Liver (tissue), 8 donors: ENCODE measurements at regions not wholly inside any gene's neighbourhood (a gene's known extent, or its start where the extent isn't known, plus 50 kb on each side); places are given as distances from the start of the nearest gene placed in this dataset.
A peak's percentile ranks its signal among the peaks of the same experiment; 100 is the strongest.
"Not testable (repeated sequence)": the region's sequence is repeated elsewhere in the genome, so short reads cannot be mapped to it uniquely, and the experiment has no call there.

Experiments used
- DNase-seq: peaks from one replicate; pipeline ENCODE4 v3.0.0-alpha.2; 2017; ENCODE audit warnings: low spot score
- H3K27ac ChIP-seq, 2 donors: one replicate each; pipeline ENCODE4 v1.7.0; 2013; ENCODE audit warnings: inconsistent platforms in 2 of 2, low read length in 2 of 2, control low read depth in 1 of 2, low read depth in 1 of 2, mild to moderate bottlenecking in 1 of 2
- H3K27me3 ChIP-seq, 4 donors: one replicate each; pipeline versions ENCODE4 v1.6.1 to v1.7.0; 2013; ENCODE audit warnings: low read length in 3 of 4, inconsistent platforms in 1 of 4, mild to moderate bottlenecking in 1 of 4, moderate library complexity in 1 of 4; ENCODE audit not compliant: control insufficient read depth in 4 of 4, insufficient read depth in 4 of 4
- H3K36me3 ChIP-seq, 4 donors: one replicate each; pipeline versions ENCODE4 v1.6.1 to v1.7.0; 2013; ENCODE audit warnings: low read length in 3 of 4, mild to moderate bottlenecking in 3 of 4, low read depth in 1 of 4, moderate library complexity in 1 of 4; ENCODE audit not compliant: control insufficient read depth in 4 of 4, insufficient read depth in 3 of 4
- H3K4me1 ChIP-seq, 4 donors: one replicate each; pipeline versions ENCODE4 v1.6.1 to v1.7.0; 2013; ENCODE audit warnings: low read length in 3 of 4, mild to moderate bottlenecking in 3 of 4, moderate library complexity in 1 of 4; ENCODE audit not compliant: control insufficient read depth in 4 of 4, insufficient read depth in 4 of 4
- H3K4me3 ChIP-seq, 3 donors: one replicate each; pipeline versions ENCODE4 v1.6.1 to v1.7.0; 2013; ENCODE audit warnings: low read length in 3 of 3, control low read depth in 1 of 3, low read depth in 1 of 3, mild to moderate bottlenecking in 1 of 3
- H3K9ac ChIP-seq, 2 donors: one replicate each; pipeline ENCODE4 v1.7.0; 2013; ENCODE audit warnings: low read length in 2 of 2, mild to moderate bottlenecking in 2 of 2, moderate library complexity in 2 of 2, control low read depth in 1 of 2, low read depth in 1 of 2
- H3K9me3 ChIP-seq, 4 donors: one replicate each; pipeline versions ENCODE4 v1.6.1 to v1.7.0; 2013; ENCODE audit warnings: low read length in 3 of 4; ENCODE audit not compliant: control insufficient read depth in 4 of 4
- ATF3 ChIP-seq: IDR thresholded peaks from 2 replicates; pipeline ENCODE4 v1.6.1; 2016; ENCODE audit warnings: antibody characterized with exemption
- CTCF ChIP-seq: fragments of 150-350 bp; IDR thresholded peaks from 2 replicates; pipeline ENCODE4 v1.5.1; 2017; ENCODE audit warnings: improper control_type of control experiment, low read depth, low read length; ENCODE audit not compliant: missing input control
- FOXA1 ChIP-seq: IDR thresholded peaks from 2 replicates; pipeline ENCODE4 v1.6.1; 2016; ENCODE audit warnings: antibody characterized with exemption
- FOXA2 ChIP-seq: IDR thresholded peaks from 2 replicates; pipeline ENCODE4 v1.6.1; 2016; ENCODE audit warnings: antibody characterized with exemption
- GABPA ChIP-seq, 2 donors: IDR thresholded peaks in 1 of 2; conservative IDR thresholded peaks in 1 of 2; 2 replicates each; pipeline ENCODE4 v1.6.1; 2016; ENCODE audit warnings: antibody characterized with exemption in 2 of 2, mild to moderate bottlenecking in 1 of 2, moderate library complexity in 1 of 2
- HNF4A ChIP-seq, 2 donors: conservative IDR thresholded peaks; 2 replicates each; pipeline ENCODE4 v1.6.1; 2016; ENCODE audit warnings: antibody characterized with exemption in 2 of 2, mild to moderate bottlenecking in 2 of 2
- HNF4G ChIP-seq: IDR thresholded peaks from 2 replicates; pipeline ENCODE4 v1.6.1; 2016; ENCODE audit warnings: antibody characterized with exemption
- JUND ChIP-seq, 2 donors: IDR thresholded peaks; 2 replicates each; pipeline ENCODE4 v1.6.1; 2016; ENCODE audit warnings: antibody characterized with exemption in 2 of 2
- MAX ChIP-seq: IDR thresholded peaks from 2 replicates; pipeline ENCODE4 v1.6.1; 2016; ENCODE audit warnings: antibody characterized with exemption
- NR2F2 ChIP-seq: IDR thresholded peaks from 2 replicates; pipeline ENCODE4 v1.6.1; 2016; ENCODE audit warnings: antibody characterized with exemption
- RAD21 ChIP-seq, 2 donors: IDR thresholded peaks; 2 replicates each; pipeline ENCODE4 v1.6.1; 2016; ENCODE audit warnings: antibody characterized with exemption in 2 of 2, mild to moderate bottlenecking in 2 of 2
- RXRA ChIP-seq, 2 donors: IDR thresholded peaks; 2 replicates each; pipeline ENCODE4 v1.6.1; 2017 to 2018; ENCODE audit warnings: antibody characterized with exemption in 2 of 2, mild to moderate bottlenecking in 1 of 2
- SP1 ChIP-seq: IDR thresholded peaks from 2 replicates; pipeline ENCODE4 v1.6.1; 2018; ENCODE audit warnings: antibody characterized with exemption, mild to moderate bottlenecking
- TAF1 ChIP-seq: conservative IDR thresholded peaks from 2 replicates; pipeline ENCODE4 v1.6.1; 2016; ENCODE audit warnings: antibody characterized with exemption, mild to moderate bottlenecking
- YY1 ChIP-seq: IDR thresholded peaks from 2 replicates; pipeline ENCODE4 v1.6.1; 2016; ENCODE audit warnings: antibody characterized with exemption, mild to moderate bottlenecking
- WGBS: extraction: QIAGEN DNeasy Blood & Tissue Kit; methylation state at CpG from one replicate; pipeline ENCODE4 v1.1.7; 2013; 5-methylcytosine and 5-hydroxymethylcytosine counted together
- TF ChIP-seq, protein P1 (sequence below): IDR thresholded peaks from 2 replicates; pipeline ENCODE4 v1.6.1; 2016; ENCODE audit warnings: antibody characterized with exemption, mild to moderate bottlenecking
- donor health status: healthy.
- donor health status: healthy.
- donor health status: healthy.
- donor health status: healthy.
- donor health status: healthy.

- whole genome bisulfite sequencing: 85% methylated on average over 5 of the region's 5 CpGs
- no peak overlapping the region for H3K27ac ChIP-seq
- H3K27me3 ChIP-seq: no peaks in the 10 kb centered on the region
- H3K36me3 ChIP-seq: no peaks in the 10 kb centered on the region
- no peaks in the 10 kb centered on the region for H3K4me1 ChIP-seq
- H3K9ac ChIP-seq: no peak overlapping the region
- DNase-seq: no peak
- TF ChIP-seq YY1: no peak
- no peaks in the 10 kb centered on the region for H3K9me3 ChIP-seq
- no peak overlapping the region for H3K4me3 ChIP-seq
Measured at GRCh38 chr6:132025468-132025867, 74.3 kb upstream of the CCN2 start.

DNA sequence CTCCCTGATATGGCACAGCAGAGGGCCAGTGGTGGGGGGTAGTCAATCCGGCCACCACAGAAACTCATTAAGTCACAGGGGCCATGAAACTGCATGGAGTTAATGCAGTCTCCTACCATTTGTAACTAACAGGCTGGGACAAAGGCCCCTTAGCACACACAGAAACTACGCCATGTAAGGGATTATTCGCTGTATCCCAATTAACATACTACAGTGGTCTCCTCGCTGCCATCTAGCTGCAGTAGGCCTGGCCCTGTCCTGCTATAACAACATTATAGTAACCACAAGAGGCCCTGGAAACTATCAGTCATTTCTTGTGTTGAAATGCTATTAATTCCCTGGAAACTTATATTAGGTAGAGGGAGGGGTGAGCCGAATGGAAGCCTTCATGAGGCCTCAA lies 72.3 kb upstream of the CCN2 start:
- no peak for DNase-seq
- Histone ChIP-seq H3K36me3 (no peaks in the 10 kb centered on the region), H3K9ac (no peak overlapping the region), H3K4me3 (no peak overlapping the region), H3K27me3 (no peaks in the 10 kb centered on the region), H3K27ac (no peak overlapping the region), H3K9me3 (no peaks in the 10 kb centered on the region), H3K4me1 (no peaks in the 10 kb centered on the region)
- WGBS: 95% methylated on average over 5 of the region's 5 CpGs
- TF ChIP-seq RAD21 (IDR thresholded peaks at IDR 0.05) (peak; percentile 43 to 51), SP1 (no peak), CTCF (peak; percentile 29)

DNA sequence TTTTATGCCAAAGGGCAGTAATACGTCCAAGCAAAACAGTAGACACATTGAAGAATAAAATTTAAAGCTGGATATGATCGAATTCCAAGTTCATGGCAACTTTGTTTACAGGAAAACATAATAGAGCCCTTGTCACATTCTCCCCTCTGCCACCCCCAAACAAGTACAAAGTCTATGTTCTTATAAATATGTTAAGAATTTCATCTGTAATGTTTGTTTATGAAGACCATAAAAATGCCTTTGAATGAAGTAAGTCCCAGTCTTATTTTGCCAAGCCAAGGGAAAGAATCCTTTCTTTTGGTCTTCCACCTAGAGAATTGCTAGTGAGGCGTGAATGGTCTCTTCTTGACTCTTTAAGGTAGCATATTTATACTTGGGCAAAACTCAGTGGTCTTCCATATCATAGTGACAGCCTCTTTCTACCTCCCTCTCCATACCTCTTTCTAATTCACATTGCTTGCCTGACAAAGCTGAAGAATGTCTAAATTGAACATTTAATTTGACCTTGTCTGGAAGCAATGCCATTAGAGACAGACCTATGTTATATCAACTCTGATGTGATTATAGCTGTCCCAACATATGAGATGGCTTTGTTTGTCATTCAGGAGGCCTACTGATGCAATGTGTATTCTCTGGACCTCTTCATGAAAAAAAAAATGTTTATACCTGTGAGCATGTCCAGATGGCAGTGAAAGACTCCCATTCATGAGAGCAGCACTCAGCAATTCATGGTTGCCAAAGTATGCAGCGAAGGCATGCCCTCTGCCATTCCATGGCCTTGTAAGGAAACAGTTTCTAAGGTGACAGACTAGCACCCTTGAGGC lies 70.6 kb upstream of the CCN2 start:
- DNase-seq: no peak
- WGBS: 88% methylated on average over 4 of the region's 4 CpGs
- Histone ChIP-seq H3K27me3 (no peaks in the 10 kb centered on the region), H3K4me1 (no peaks in the 10 kb centered on the region), H3K9me3 (no peaks in the 10 kb centered on the region), H3K4me3 (no peak overlapping the region), H3K27ac (no peak overlapping the region), H3K36me3 (no peaks in the 10 kb centered on the region), H3K9ac (no peak overlapping the region)
- no peak for TF ChIP-seq CTCF
- no peak for TF ChIP-seq FOXA1
- no peak for TF ChIP-seq MAX
- TF ChIP-seq, protein P1, sequence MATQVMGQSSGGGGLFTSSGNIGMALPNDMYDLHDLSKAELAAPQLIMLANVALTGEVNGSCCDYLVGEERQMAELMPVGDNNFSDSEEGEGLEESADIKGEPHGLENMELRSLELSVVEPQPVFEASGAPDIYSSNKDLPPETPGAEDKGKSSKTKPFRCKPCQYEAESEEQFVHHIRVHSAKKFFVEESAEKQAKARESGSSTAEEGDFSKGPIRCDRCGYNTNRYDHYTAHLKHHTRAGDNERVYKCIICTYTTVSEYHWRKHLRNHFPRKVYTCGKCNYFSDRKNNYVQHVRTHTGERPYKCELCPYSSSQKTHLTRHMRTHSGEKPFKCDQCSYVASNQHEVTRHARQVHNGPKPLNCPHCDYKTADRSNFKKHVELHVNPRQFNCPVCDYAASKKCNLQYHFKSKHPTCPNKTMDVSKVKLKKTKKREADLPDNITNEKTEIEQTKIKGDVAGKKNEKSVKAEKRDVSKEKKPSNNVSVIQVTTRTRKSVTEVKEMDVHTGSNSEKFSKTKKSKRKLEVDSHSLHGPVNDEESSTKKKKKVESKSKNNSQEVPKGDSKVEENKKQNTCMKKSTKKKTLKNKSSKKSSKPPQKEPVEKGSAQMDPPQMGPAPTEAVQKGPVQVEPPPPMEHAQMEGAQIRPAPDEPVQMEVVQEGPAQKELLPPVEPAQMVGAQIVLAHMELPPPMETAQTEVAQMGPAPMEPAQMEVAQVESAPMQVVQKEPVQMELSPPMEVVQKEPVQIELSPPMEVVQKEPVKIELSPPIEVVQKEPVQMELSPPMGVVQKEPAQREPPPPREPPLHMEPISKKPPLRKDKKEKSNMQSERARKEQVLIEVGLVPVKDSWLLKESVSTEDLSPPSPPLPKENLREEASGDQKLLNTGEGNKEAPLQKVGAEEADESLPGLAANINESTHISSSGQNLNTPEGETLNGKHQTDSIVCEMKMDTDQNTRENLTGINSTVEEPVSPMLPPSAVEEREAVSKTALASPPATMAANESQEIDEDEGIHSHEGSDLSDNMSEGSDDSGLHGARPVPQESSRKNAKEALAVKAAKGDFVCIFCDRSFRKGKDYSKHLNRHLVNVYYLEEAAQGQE: no peak
- no peak for TF ChIP-seq RXRA (IDR thresholded peaks at IDR 0.05)
- TF ChIP-seq YY1: no peak
- no peak for TF ChIP-seq HNF4G
- no peak for TF ChIP-seq GABPA (IDR thresholded peaks at IDR 0.05 in 1 of 2, conservative IDR thresholded peaks at IDR 0.05 in 1 of 2)
- no peak for TF ChIP-seq NR2F2
- no peak for TF ChIP-seq HNF4A (conservative IDR thresholded peaks at IDR 0.05)
- TF ChIP-seq ATF3: no peak
- TF ChIP-seq FOXA2: no peak
- TF ChIP-seq JUND (IDR thresholded peaks at IDR 0.05): no peak
- no peak for TF ChIP-seq TAF1
- no peak for TF ChIP-seq RAD21 (IDR thresholded peaks at IDR 0.05)

DNA sequence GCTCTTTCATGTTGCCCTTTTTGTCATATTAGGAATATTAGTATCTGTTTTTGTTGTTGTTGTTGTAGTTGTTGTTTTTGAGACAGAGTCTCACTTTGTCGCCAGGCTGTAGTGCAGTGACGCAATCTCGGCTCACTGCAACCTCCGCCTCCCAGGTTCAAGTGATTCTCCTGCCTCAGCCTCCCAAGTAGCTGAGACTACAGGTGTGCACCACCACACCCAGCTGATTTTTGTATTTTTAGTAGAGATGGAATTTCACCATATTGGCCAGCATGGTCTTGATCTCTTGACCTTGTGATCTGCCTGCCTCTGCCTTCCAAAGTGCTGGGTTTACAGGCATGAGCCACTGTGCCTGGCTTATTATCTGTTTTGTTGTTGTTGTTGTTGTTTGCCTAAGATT lies 69.7 kb upstream of the CCN2 start:
- H3K9me3 ChIP-seq, DNase-seq, H3K4me3 ChIP-seq, H3K27ac ChIP-seq, H3K36me3 ChIP-seq, H3K9ac ChIP-seq, H3K4me1 ChIP-seq, H3K27me3 ChIP-seq: not testable (repeated sequence)
- WGBS: 98% methylated on average over 4 of the region's 4 CpGs
